ENCODE measurements at regions not wholly inside any gene's neighbourhood (a gene's known extent, or its start where the extent isn't known, plus 50 kb on each side); places are given as distances from the start of the nearest gene placed in this dataset.
"Not testable (repeated sequence)": the region's sequence is repeated elsewhere in the genome, so short reads cannot be mapped to it uniquely, and the experiment has no call there.

DNA sequence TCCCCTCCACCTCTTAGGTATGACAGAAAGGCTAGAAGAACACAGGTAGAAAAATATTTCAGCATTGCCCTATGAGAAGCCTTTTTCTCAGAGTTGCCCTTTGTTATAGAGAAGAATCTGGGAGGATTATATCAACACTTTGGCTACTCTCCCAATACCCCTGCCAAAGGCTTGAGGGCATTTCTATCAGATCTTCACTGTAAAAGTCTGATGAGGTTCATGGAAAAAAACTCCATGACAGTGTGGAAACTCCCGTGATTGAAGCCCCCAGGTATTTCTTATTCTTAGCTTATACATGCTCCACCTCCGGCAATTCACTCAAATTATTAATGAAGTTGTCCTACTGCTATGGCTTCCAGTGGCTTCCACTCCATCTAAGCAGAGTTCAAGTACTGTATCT, 753.6 kb downstream of the CENPC start:
- intact Hi-C loops (cut with DNase I; ENCODE audit: low total_unique reads), result no loop called here
- no peaks in the 10 kb centered on the region for H3K4me1 ChIP-seq
- H3K27me3 ChIP-seq (replicated peaks in 1 of 7), result no peaks in the 10 kb centered on the region
- H3K9me3 ChIP-seq, result no peaks in the 10 kb centered on the region
- TF ChIP-seq, protein P1, sequence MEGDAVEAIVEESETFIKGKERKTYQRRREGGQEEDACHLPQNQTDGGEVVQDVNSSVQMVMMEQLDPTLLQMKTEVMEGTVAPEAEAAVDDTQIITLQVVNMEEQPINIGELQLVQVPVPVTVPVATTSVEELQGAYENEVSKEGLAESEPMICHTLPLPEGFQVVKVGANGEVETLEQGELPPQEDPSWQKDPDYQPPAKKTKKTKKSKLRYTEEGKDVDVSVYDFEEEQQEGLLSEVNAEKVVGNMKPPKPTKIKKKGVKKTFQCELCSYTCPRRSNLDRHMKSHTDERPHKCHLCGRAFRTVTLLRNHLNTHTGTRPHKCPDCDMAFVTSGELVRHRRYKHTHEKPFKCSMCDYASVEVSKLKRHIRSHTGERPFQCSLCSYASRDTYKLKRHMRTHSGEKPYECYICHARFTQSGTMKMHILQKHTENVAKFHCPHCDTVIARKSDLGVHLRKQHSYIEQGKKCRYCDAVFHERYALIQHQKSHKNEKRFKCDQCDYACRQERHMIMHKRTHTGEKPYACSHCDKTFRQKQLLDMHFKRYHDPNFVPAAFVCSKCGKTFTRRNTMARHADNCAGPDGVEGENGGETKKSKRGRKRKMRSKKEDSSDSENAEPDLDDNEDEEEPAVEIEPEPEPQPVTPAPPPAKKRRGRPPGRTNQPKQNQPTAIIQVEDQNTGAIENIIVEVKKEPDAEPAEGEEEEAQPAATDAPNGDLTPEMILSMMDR (IDR thresholded peaks at IDR 0.05 in 8 of 11, conservative IDR thresholded peaks at IDR 0.05 in 3 of 11), result no peak
- no peak for TF ChIP-seq POLR2A (IDR thresholded peaks at IDR 0.05)
- TF ChIP-seq POLR2AphosphoS5 (IDR thresholded peaks at IDR 0.05), result no peak
- no peak for DNase-seq
- no peaks in the 10 kb centered on the region for H3K36me3 ChIP-seq
- H3K27ac ChIP-seq, result no peak overlapping the region
- H3K4me3 ChIP-seq, result no peak overlapping the region
- whole genome bisulfite sequencing, 5 donors, result 81 to 95% (median 88%) methylated on average over 2 of the region's 2 CpGs

DNA sequence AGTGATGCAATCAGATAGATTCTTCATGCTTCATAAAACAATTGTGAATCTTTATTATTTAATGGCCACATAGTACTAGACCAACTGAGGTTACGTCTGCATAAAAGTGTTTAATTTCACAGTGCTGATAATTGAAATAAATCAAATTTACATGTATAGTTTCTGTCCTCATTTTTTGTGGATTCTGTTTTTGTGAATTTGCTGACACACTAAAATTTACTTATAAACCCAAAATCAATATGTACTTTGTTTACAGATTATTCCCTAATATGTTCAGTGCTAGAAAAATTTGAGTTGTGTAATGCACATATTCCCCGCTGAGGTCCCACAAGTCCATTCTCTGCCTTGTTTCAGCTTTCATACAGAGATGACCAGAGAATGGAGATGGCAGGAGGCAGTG, 759.8 kb downstream of the CENPC start:
- DNase-seq, result no peak
- no peaks in the 10 kb centered on the region for H3K36me3 ChIP-seq
- no peak overlapping the region for H3K4me3 ChIP-seq
- H3K9me3 ChIP-seq, result peaks cover 0 to 12% (median 0%) of the 10 kb centered on the region in 8 donors
- H3K27ac ChIP-seq, result no peak overlapping the region
- TF ChIP-seq, protein P1 (IDR thresholded peaks at IDR 0.05 in 8 of 11, conservative IDR thresholded peaks at IDR 0.05 in 3 of 11), result no peak
- TF ChIP-seq POLR2A (IDR thresholded peaks at IDR 0.05) (no peak), POLR2AphosphoS5 (IDR thresholded peaks at IDR 0.05) (no peak)
- no peaks in the 10 kb centered on the region for H3K27me3 ChIP-seq (replicated peaks in 1 of 7)
- intact Hi-C loops (cut with DNase I; ENCODE audit: low total_unique reads), result no loop called here
- WGBS, 5 donors, result 85 to 97% (median 93%) methylated on average over 2 of the region's 2 CpGs
- no peaks in the 10 kb centered on the region for H3K4me1 ChIP-seq

DNA sequence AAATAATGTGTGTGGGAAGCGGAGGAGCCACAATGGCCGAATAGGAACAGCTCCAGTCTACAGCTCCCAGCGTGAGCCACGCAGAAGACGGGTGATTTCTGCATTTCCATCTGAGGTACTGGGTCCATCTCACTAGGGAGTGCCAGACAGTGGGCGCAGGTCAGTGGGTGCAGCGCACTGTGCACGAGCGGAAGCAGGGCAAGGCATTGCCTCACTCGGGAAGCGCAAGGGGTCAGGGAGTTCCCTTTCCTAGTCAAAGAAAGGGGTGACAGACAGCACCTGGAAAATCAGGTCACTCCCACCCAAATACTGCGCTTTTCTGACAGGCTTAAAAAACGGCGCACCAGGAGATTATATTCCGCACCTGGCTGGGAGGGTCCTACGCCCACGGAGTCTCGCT, 762.6 kb downstream of the CENPC start:
- H3K36me3 ChIP-seq; DNase-seq; H3K4me1 ChIP-seq; H3K27me3 ChIP-seq (replicated peaks in 1 of 7); H3K4me3 ChIP-seq; H3K27ac ChIP-seq; intact Hi-C loops (cut with DNase I; ENCODE audit: low total_unique reads): not testable (repeated sequence)
- H3K9me3 ChIP-seq, result peaks cover 0 to 19% (median 0%) of the 10 kb centered on the region in 8 donors
- 93 to 96% (median 94%) methylated on average over 11 to 18 of the region's 18 CpGs for WGBS, 5 donors

DNA sequence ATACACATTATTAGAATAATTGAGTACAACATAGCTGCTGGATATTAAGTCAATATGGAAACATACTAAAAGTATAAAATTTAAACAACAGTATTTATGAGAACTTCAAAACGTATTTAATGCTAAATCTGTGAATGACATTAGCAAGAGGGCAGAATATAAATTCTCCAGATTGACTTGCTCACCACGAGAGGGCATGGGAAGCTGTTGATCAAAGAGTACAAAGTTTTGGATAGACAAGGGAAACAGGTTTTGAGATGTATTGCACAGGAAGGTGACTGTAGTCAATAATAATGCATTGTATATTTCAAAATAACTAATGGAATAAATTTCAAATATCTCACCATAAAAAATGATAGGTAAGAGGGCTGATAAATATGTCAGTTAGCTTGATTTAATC, 768.2 kb downstream of the CENPC start:
- intact Hi-C loops (cut with DNase I; ENCODE audit: low total_unique reads), result no loop called here
- no peaks in the 10 kb centered on the region for H3K27me3 ChIP-seq (replicated peaks in 1 of 7)
- H3K4me3 ChIP-seq, result no peak overlapping the region
- no peak for DNase-seq
- WGBS, 5 donors, result 34 to 50% (median 43%) methylated on average over 2 of the region's 2 CpGs
- H3K4me1 ChIP-seq, result no peaks in the 10 kb centered on the region
- no peak overlapping the region for H3K27ac ChIP-seq
- H3K36me3 ChIP-seq, result no peaks in the 10 kb centered on the region
- TF ChIP-seq, protein P1 (IDR thresholded peaks at IDR 0.05 in 8 of 11, conservative IDR thresholded peaks at IDR 0.05 in 3 of 11), result no peak
- TF ChIP-seq POLR2A (IDR thresholded peaks at IDR 0.05) (no peak), POLR2AphosphoS5 (IDR thresholded peaks at IDR 0.05) (no peak)
- H3K9me3 ChIP-seq, result peaks cover 0 to 12% (median 0%) of the 10 kb centered on the region in 8 donors

DNA sequence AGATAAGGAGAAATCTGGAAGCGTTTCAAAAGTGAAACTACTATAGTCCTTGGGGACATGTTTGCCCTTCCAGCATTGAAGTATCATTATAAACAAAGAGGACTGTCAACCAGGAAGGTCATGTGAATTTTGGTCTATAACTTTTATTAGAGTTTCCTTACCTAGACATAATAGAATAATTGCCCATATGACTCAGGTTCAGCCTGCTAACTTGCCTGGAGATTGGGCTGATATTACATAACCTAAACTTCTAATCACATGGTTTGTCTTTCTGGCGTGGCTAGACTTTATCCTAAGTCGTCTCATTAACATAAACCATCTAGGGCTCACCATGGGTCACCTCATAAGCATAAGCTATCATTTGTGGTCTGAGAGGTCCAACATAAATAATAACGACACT, 775.9 kb downstream of the CENPC start:
- WGBS, 5 donors, result 43 to 57% (median 50%) methylated on average over 4 of the region's 4 CpGs
- intact Hi-C loops (cut with DNase I; ENCODE audit: low total_unique reads), result no loop called here

More for the DNA sequence above, 775.9 kb downstream of the CENPC start:
- Histone ChIP-seq H3K9me3 (peaks cover 0 to 18% (median 0%) of the 10 kb centered on the region in 8 donors), H3K27me3 (replicated peaks in 1 of 7) (no peaks in the 10 kb centered on the region), H3K4me3 (no peak overlapping the region), H3K36me3 (no peaks in the 10 kb centered on the region), H3K4me1 (no peaks in the 10 kb centered on the region), H3K27ac (no peak overlapping the region)
- TF ChIP-seq, protein P1 (IDR thresholded peaks at IDR 0.05 in 8 of 11, conservative IDR thresholded peaks at IDR 0.05 in 3 of 11), result no peak
- TF ChIP-seq POLR2AphosphoS5 (IDR thresholded peaks at IDR 0.05), result no peak
- no peak for TF ChIP-seq POLR2A (IDR thresholded peaks at IDR 0.05)
- DNase-seq, result no peak
